GM18909 (cell line): ENCODE measurements at regions not wholly inside any gene's neighbourhood (a gene's known extent, or its start where the extent isn't known, plus 50 kb on each side); places are given as distances from the start of the nearest gene placed in this dataset.

Source experiments
- ATAC-seq: cut with Tn5 transposase; IDR thresholded peaks from one replicate; pipeline ENCODE4 v1.9.1; 2021; ENCODE audit warnings: mild to moderate bottlenecking; ENCODE audit not compliant: unreplicated experiment, poor library complexity

- ATAC-seq, result no peak
These were observed 188.3 kb upstream of the ZRANB2 start for GRCh38 chr1:71269179-71269578.

DNA sequence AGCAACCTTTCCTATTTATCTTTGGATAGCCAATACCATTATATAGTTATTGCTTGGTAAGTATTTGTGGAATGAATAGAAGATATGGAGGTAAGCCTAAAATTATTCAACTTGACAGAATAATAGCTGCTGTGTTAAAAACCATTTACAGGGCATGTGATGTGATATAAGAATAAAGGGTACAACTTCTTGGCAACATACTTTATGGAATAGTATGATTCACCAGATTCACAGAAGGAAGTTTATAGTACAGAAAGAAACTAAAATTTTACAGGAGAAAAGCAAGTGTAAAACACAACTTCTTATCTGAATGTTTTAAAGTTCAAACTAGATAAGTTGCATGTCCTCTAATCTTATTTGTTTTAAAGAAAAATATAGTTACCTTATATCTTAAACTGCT lies 186.4 kb upstream of the ZRANB2 start:
- ATAC-seq, result no peak

- no peak for ATAC-seq
These were observed 183.2 kb upstream of the ZRANB2 start for GRCh38 chr1:71264039-71264438.

DNA sequence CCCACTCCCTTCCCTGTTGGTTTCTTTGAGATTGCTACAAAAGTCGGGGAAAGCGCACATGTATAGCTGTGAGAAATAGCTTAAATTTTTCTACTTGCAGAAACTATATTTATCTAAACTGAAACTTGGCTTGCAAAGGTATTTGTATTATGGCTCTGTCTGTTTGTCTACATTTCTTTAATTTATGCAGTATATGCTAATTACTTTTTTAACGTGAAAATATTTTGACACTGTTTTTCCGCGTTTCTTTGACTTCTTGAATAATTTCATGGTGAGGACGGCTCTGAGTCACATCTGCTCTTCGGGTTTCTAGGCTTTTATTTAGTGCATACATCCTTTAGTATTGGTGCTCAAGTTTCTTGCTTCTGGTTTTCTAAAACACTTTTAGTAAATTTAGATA lies 182.1 kb upstream of the ZRANB2 start:
- ATAC-seq, result no peak

- no peak for ATAC-seq
These were observed 172.1 kb upstream of the ZRANB2 start for GRCh38 chr1:71252900-71253299.

- ATAC-seq, result peak; percentile 71
These were observed 164.4 kb upstream of the ZRANB2 start for GRCh38 chr1:71245246-71245645.

GRCh38 chr1:71242239-71242638 lies 161.4 kb upstream of the ZRANB2 start:
- ATAC-seq, result no peak

DNA sequence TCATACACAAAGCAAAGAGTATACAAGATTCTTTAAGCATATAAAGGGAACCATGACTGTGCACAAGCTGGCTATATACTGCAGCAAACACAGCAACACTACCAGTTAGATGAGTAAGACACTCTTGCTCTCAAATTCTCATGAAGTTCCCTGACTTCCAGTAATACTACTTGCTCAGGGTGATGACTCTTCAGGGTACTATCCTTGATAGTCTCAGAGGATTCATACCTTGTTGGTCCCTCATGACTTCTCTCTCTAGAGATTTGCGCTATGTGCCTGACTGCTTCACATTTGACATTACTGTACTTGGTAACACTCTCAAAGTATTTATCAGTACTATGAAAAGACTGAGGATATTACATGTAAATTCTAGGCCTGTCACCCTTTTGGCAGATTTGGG lies 159.8 kb upstream of the ZRANB2 start:
- no peak for ATAC-seq

DNA sequence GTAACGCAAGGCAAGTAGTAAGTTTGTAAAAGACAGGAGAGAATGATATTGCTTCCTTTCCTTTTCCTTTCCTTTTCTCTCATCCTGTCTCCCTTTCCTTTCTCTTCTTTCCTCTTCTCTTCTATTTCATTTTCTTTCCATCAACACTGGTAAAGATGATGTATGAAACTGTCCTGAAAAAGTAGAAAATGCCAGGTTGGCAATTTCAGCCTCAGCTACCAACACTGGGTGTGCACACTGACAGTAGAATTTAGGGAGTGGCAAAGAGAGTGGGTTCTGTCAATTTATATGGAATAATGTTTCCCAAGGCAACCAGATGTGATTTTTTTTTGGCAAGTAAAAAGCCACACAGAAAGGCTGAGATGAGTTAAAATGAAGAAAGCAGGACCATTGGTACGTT lies 155.7 kb upstream of the ZRANB2 start:
- no peak for ATAC-seq

DNA sequence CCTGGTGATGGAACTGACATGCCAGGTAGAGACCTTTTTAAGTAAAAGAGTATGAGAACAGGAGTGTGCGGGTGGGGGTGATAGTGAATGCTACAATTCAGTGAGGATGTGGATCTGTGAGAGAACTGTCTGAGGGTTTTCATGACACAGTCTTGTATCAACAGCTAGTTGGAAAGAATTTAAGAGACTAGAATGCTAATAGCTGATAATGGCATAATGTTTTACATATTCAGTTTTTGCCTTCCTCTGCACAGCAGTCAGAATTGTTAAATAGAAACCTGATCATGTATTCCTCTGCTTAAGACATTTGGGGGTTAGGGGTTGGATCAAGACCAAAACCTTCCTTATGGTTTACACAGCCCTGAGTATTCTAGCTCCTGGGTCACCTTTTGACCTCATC lies 152.8 kb upstream of the ZRANB2 start:
- ATAC-seq, result no peak

GRCh38 chr1:71232786-71233185 lies 152.0 kb upstream of the ZRANB2 start:
- no peak for ATAC-seq

DNA sequence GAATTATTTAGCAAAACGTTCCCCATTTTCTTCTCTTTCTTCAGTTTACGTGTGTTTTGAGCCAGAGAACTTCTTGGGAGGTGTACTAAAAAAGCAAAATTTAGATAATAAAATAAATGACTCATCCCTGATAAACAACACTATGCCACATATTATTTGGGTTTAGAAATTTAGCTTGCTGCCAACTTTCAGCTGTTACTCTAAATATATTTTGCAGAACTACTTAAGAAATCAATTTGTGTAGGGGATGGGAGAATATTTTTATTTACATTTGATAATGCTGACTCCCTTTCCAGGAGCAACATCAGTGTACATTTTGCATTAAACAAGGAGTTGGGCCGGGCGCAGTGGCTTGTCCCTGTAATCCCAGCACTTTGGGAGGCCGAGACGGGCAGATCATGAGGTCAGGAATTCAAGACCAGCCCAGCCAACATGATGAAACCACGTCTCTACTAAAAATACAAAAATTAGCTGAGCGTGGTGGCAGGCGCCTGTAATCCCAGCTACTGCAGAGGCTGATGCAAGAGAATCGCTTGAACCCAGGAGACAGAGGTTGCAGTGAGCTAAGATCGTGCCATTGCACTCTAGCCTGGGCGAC lies 151.4 kb upstream of the ZRANB2 start:
- ATAC-seq, result no peak

DNA sequence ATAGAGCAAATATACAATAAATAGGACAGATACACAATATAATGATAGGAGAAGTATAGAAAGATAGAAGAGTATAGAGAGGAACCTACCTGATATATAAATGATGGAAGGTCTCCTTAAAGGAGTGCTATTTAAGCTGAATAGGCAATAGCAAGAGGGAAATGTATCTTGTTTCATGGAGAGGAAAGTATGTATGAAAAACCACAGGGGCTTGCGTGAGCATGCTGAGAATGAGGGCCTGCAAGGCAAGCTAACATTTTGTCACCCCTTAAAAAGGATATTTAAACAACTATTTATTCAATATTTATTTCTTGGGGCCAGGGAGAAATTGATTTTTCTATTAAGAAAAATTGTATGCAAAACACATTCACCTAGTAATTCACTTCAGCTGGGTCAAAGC lies 150.9 kb upstream of the ZRANB2 start:
- ATAC-seq, result no peak

GRCh38 chr1:71228742-71229365 lies 148.0 kb upstream of the ZRANB2 start:
- no peak for ATAC-seq

DNA sequence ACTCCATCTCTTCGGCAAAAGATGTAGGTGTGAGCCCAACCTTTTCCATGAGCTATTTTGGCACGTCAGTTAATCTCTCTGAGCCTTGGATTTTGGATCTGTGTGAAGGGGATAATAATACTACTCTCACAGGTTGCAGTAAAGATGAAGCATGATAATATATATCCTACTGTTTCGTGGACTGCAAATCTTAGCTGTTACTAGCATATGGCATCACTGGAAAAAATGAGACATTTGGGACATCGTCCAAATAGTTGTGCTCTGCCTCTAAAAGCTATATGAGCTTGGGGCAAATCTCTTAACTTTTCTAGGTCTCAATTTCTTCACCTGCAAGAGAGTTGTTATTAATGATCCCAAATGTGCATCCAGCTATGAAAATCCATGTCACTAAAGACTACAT lies 147.4 kb upstream of the ZRANB2 start:
- ATAC-seq, result no peak

DNA sequence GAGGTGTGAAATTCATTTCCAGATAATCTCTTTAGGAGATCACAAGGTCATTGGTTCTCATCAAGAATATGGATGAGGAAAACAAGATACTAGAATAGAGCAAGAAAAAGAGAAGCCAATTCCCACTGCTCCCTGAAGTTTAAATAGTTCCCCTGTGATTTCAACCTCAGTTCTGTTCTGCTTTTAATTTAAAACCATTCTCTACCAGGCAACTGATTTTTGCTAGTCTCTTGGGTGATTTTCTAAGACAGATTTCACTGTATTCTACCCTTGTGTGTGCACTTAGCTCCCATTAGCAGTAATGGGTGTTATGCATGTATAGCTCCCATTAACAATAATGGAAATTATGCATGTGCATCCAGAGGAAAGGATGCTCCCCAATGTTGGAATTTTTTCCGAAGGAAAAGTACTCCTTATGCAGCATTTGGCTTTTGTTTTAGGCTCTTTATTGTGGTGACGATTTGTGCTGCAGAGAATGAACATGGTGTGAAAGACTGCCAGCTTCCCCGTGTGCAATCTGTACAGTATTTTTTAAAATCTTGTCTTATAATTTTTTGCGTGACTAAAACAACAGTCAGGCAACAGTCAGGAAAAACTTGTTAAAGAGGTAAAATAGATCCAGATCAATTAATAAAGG lies 144.0 kb upstream of the ZRANB2 start:
- ATAC-seq, result no peak

GRCh38 chr1:71223641-71224340 lies 143.0 kb upstream of the ZRANB2 start:
- ATAC-seq, result no peak

DNA sequence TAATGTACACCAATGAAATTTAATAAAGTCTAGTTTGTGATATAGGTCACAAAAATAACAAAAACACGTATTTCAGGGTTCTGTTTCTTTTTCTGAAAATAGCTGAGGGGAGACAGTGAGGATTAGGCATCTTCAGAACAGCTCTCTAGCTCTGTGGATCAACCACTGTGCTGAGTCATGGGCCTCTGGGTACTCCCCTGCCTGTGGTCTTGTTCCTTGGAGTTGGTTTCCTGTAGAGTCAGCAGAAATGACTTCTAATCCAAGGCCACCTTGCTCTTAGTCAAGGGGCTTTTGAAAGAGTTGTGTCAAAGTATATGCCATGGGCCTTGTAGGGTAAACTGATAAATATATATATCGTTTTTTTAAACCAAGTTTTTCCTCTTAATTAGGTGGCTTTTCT lies 141.8 kb upstream of the ZRANB2 start:
- ATAC-seq, result no peak

GRCh38 chr1:71210718-71211117 lies 129.9 kb upstream of the ZRANB2 start:
- no peak for ATAC-seq

GRCh38 chr1:71203241-71203640 lies 122.4 kb upstream of the ZRANB2 start:
- ATAC-seq, result no peak

DNA sequence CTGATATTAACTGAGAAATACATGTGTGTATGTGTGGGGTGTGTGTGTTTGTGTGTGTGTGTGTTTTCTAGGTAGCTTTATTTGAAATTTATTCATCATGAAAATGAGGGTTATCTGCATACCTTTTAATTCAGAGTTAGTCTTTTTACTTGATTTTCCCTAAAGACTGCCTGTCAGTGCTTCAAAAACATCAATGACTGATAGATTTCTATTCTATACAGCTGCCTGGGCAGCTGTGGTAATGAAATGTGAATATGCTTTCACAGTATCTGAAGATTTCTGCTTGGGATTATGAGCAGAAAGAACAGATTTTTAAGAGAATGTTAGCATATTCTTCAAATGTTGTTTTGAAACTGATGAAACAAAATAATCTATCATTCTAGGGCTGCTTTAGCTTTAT lies 119.7 kb upstream of the ZRANB2 start:
- ATAC-seq, result no peak
